A673 (cell line): ENCODE measurements at regions not wholly inside any gene's neighbourhood (a gene's known extent, or its start where the extent isn't known, plus 50 kb on each side); places are given as distances from the start of the nearest gene placed in this dataset.

Source experiments
- BruUV-seq: library from RNA; stranded (reverse); fragments of 400-500 nt; replicated peaks from 2 replicates; lab custom pipeline; 2021; lab: Mats Ljungman, UMichigan
- CTCF ChIA-PET: fragments of 300-600 bp; sonication (Branson Sonifier 250); formaldehyde crosslinking; loops from one replicate; lab custom pipeline; 2022; ENCODE audit warnings: antibody characterized with exemption; lab: Charles Lee
- POLR2A ChIA-PET: fragments of 300-600 bp; sonication (Branson Sonifier 250); formaldehyde crosslinking; loops from one replicate; lab custom pipeline; 2022; ENCODE audit warnings: antibody characterized with exemption; ENCODE audit not compliant: low non-redundant PET; lab: Charles Lee
- DNase-seq: peaks from one replicate; pipeline ENCODE4 v3.0.0-alpha.2; 2015; ENCODE audit warnings: low spot score
- H3K27ac ChIP-seq: fragments of 200-600 bp; sonication (generic); 2 replicates; pipeline ENCODE4 v1.5.1; 2016; ENCODE audit warnings: mixed run types, low read depth, mild to moderate bottlenecking, mixed read lengths, antibody characterized with exemption, low read length; ENCODE audit not compliant: poor library complexity, severe bottlenecking
- H3K27me3 ChIP-seq: fragments of 200-600 bp; sonication (generic); replicated peaks from 2 replicates; pipeline ENCODE4 v1.6.1; 2017; ENCODE audit warnings: mixed run types, low read depth, mild to moderate bottlenecking, mixed read lengths, antibody characterized with exemption, low read length; ENCODE audit not compliant: insufficient read depth, poor library complexity
- H3K36me3 ChIP-seq: fragments of 200-600 bp; sonication (generic); 2 replicates; pipeline ENCODE4 v1.6.1; 2016; ENCODE audit warnings: mixed run types, mild to moderate bottlenecking, mixed read lengths, antibody characterized with exemption, low read length; ENCODE audit not compliant: insufficient read depth, poor library complexity, severe bottlenecking
- H3K4me1 ChIP-seq: fragments of 200-600 bp; sonication (generic); 2 replicates; pipeline ENCODE4 v1.6.1; 2017; ENCODE audit warnings: mixed run types, mild to moderate bottlenecking, mixed read lengths, antibody characterized with exemption, low read length; ENCODE audit not compliant: insufficient read depth, poor library complexity, severe bottlenecking
- H3K4me3 ChIP-seq: fragments of 200-600 bp; sonication (generic); 2 replicates; pipeline ENCODE4 v1.5.1; 2016; ENCODE audit warnings: low read depth, mixed run types, mild to moderate bottlenecking, mixed read lengths, low read length; ENCODE audit not compliant: poor library complexity, severe bottlenecking
- H3K9me3 ChIP-seq: fragments of 200-600 bp; sonication (generic); 2 replicates; pipeline ENCODE4 v1.6.1; 2016; ENCODE audit warnings: mixed run types, low read depth, mild to moderate bottlenecking, mixed read lengths, antibody characterized with exemption, low read length; ENCODE audit not compliant: poor library complexity, severe bottlenecking
- CTCF ChIP-seq: fragments of 300-800, 200-600 bp; sonication (generic); conservative IDR thresholded peaks from 2 replicates; pipeline ENCODE4 v1.5.1; 2017; ENCODE audit warnings: low read depth, mild to moderate bottlenecking, antibody characterized with exemption, low read length, moderate library complexity, mixed read lengths
- EZH2 ChIP-seq: fragments of 200-600 bp; sonication (generic); IDR thresholded peaks from 2 replicates; pipeline ENCODE4 v1.6.1; 2017; ENCODE audit warnings: borderline replicate concordance, low read depth, mild to moderate bottlenecking, mixed read lengths, antibody characterized with exemption, low read length; ENCODE audit not compliant: poor library complexity, severe bottlenecking
- intact Hi-C: fragments of 100-400 bp; cut with micrococcal nuclease; formaldehyde crosslinking; loops from one replicate; pipeline ENCODE4 v1.10.0; 2022; ENCODE audit not compliant: unreplicated experiment

- H3K9me3 ChIP-seq, result no peaks in the 10 kb centered on the region
- no peak overlapping the region for H3K27ac ChIP-seq
- no TSS peak for BruUV-seq
- no peak overlapping the region for H3K4me3 ChIP-seq
- no peaks in the 10 kb centered on the region for H3K4me1 ChIP-seq
- TF ChIP-seq CTCF (no peak), EZH2 (no peak)
- ChIA-PET CTCF (no interaction called here), POLR2A (no interaction called here)
- no peak for DNase-seq
- intact Hi-C loops, result loop anchor here (5.0 kb wide), 1 partner anchor 51 kb away; no protein-coding TSS in a partner anchor
- no peaks in the 10 kb centered on the region for H3K36me3 ChIP-seq
- no peaks in the 10 kb centered on the region for H3K27me3 ChIP-seq
These were observed 150.6 kb upstream of the RAB12 start for GRCh38 chr18:8458546-8459215.

- no peaks in the 10 kb centered on the region for H3K4me1 ChIP-seq
- no TSS peak for BruUV-seq
- no peak overlapping the region for H3K27ac ChIP-seq
- ChIA-PET POLR2A (no interaction called here), CTCF (no interaction called here)
- no peak for DNase-seq
- H3K9me3 ChIP-seq, result no peaks in the 10 kb centered on the region
- H3K36me3 ChIP-seq, result no peaks in the 10 kb centered on the region
- no peak overlapping the region for H3K4me3 ChIP-seq
- TF ChIP-seq CTCF (no peak), EZH2 (no peak)
- intact Hi-C loops, result no loop called here
- no peaks in the 10 kb centered on the region for H3K27me3 ChIP-seq
These were observed 148.5 kb upstream of the RAB12 start for GRCh38 chr18:8460748-8461147.

- Histone ChIP-seq H3K27me3 (no peaks in the 10 kb centered on the region), H3K4me1 (no peaks in the 10 kb centered on the region), H3K4me3 (no peak overlapping the region), H3K9me3 (no peaks in the 10 kb centered on the region), H3K27ac (no peak overlapping the region), H3K36me3 (no peaks in the 10 kb centered on the region)
- ChIA-PET POLR2A (no interaction called here), CTCF (no interaction called here)
- DNase-seq, result no peak
- no peak for TF ChIP-seq EZH2
- TF ChIP-seq CTCF, result no peak
- no TSS peak for BruUV-seq
- intact Hi-C loops, result no loop called here
These were observed 147.7 kb upstream of the RAB12 start for GRCh38 chr18:8461544-8461943.
